Esophagus muscularis mucosa (tissue), 4 donors: ENCODE measurements at regions not wholly inside any gene's neighbourhood (a gene's known extent, or its start where the extent isn't known, plus 50 kb on each side); places are given as distances from the start of the nearest gene placed in this dataset.

Experiments used
- DNase-seq: peaks from one replicate; pipeline ENCODE4 v3.0.0-alpha.2; 2017; ENCODE audit errors: extremely low spot score
- H3K27ac ChIP-seq, 4 donors: fragments of 200-600 bp; sonication (generic); replicated peaks in 1 of 4; 1 replicate in 3 of 4; 2 replicates in 1 of 4; pipeline ENCODE4 v1.5.1; 2016 to 2019; ENCODE audit warnings: mild to moderate bottlenecking in 1 of 4
- H3K27me3 ChIP-seq, 4 donors: fragments of 200-600 bp; sonication (generic); one replicate each; pipeline versions ENCODE4 v1.5.1 to v1.6.0; 2016 to 2019
- H3K36me3 ChIP-seq, 4 donors: fragments of 200-600 bp; sonication (generic); one replicate each; pipeline ENCODE4 v1.5.1; 2016 to 2019
- H3K4me1 ChIP-seq, 4 donors: fragments of 200-600 bp; sonication (generic); one replicate each; pipeline ENCODE4 v1.5.1; 2016 to 2019
- H3K4me3 ChIP-seq, 4 donors: fragments of 200-600 bp; sonication (generic); 1 replicate in 2 of 4; 2 replicates in 2 of 4; pipeline ENCODE4 v1.5.1; 2016 to 2019; ENCODE audit warnings: mild to moderate bottlenecking in 4 of 4, moderate library complexity in 1 of 4
- H3K9me3 ChIP-seq, 4 donors: fragments of 200-600 bp; sonication (generic); 1 replicate in 3 of 4; 2 replicates in 1 of 4; pipeline ENCODE4 v1.5.1; 2016 to 2019
- EP300 ChIP-seq: sonication (generic); formaldehyde crosslinking; IDR thresholded peaks from one replicate; pipeline ENCODE4 v1.6.1; 2017; ENCODE audit warnings: antibody characterized with exemption
- POLR2A ChIP-seq: fragments of 450-650 bp; IDR thresholded peaks from one replicate; pipeline ENCODE4 v1.6.1; 2017; ENCODE audit warnings: antibody characterized with exemption, moderate library complexity, mild to moderate bottlenecking, low read depth
- POLR2AphosphoS5 ChIP-seq, 2 donors: sonication (generic); formaldehyde crosslinking; IDR thresholded peaks; one replicate each; pipeline ENCODE4 v1.6.1; 2017; ENCODE audit warnings: antibody characterized with exemption in 2 of 2
- WGBS: methylation state at CpG from one replicate; pipeline ENCODE4 v1.1.5; 2018; 5-methylcytosine and 5-hydroxymethylcytosine counted together
- intact Hi-C: fragments of 100-400 bp; cut with DNase I; formaldehyde crosslinking; loops from one replicate; pipeline ENCODE4 v1.15.1; 2023
- TF ChIP-seq, protein P1 (sequence below), 3 experiments: fragments of 200-600 bp in 2 of 3; fragments of 450-650 bp in 1 of 3; sonication (generic) in 2 of 3; IDR thresholded peaks; one replicate each; pipeline ENCODE4 v1.5.1; 2017 to 2019; ENCODE audit warnings: antibody characterized with exemption in 3 of 3, mild to moderate bottlenecking in 2 of 3, moderate library complexity in 1 of 3

DNA sequence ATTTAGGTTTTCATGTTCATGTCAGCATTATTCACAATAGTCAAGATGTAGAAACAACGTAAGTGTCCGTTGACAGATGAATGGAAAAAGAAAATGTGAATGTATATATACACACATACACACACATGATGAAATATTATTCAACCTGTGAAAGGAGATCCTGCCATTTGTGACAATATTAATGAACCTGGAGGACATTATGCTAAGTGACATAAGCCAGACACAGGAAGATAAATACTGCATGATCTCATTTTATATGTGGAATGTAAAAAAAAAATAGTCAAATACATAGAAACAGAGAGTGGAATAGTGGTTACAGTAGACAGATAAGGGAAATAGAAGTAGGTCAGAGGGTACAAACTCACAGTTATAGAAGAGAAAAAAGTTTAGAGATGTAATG, 651.1 kb upstream of the MKI67 start:
- WGBS, result 59% methylated on average over 2 of the region's 2 CpGs
- TF ChIP-seq POLR2A, result no peak
- TF ChIP-seq EP300, result no peak
- TF ChIP-seq, protein P1, sequence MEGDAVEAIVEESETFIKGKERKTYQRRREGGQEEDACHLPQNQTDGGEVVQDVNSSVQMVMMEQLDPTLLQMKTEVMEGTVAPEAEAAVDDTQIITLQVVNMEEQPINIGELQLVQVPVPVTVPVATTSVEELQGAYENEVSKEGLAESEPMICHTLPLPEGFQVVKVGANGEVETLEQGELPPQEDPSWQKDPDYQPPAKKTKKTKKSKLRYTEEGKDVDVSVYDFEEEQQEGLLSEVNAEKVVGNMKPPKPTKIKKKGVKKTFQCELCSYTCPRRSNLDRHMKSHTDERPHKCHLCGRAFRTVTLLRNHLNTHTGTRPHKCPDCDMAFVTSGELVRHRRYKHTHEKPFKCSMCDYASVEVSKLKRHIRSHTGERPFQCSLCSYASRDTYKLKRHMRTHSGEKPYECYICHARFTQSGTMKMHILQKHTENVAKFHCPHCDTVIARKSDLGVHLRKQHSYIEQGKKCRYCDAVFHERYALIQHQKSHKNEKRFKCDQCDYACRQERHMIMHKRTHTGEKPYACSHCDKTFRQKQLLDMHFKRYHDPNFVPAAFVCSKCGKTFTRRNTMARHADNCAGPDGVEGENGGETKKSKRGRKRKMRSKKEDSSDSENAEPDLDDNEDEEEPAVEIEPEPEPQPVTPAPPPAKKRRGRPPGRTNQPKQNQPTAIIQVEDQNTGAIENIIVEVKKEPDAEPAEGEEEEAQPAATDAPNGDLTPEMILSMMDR (IDR thresholded peaks at IDR 0.05), result no peak
- TF ChIP-seq POLR2AphosphoS5 (IDR thresholded peaks at IDR 0.05), result no peak
- Histone ChIP-seq H3K4me3 (no peak overlapping the region), H3K36me3 (no peaks in the 10 kb centered on the region), H3K9me3 (no peaks in the 10 kb centered on the region), H3K27me3 (no peaks in the 10 kb centered on the region), H3K4me1 (peaks cover 0 to 4% (median 2%) of the 10 kb centered on the region in 4 donors), H3K27ac (no peak overlapping the region)
- no peak for DNase-seq
- intact Hi-C loops, result no loop called here

DNA sequence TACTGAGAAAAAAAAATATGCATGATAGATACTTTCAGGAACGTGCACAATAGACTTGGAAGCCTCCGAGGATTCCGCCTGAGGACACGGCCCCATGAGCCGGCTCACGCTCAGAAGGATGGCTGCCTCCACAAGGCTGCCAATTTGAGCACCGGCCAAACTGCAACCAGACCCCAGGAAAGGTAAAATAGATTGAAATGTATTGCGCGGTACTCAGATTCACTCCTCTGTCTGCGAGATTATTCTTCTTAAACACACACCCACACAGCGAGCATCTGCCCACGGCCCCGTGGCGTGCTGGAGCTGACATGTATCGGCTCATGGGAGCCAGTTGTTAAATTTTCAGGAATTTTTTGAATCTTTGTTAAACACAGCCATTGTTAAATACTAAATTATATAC, 653.2 kb upstream of the MKI67 start:
- H3K36me3 ChIP-seq, result no peaks in the 10 kb centered on the region
- H3K4me3 ChIP-seq, result no peak overlapping the region
- H3K4me1 ChIP-seq, result peaks cover 0 to 4% (median 2%) of the 10 kb centered on the region in 4 donors
- WGBS, result 70% methylated on average over 15 of the region's 15 CpGs
- H3K9me3 ChIP-seq, result no peaks in the 10 kb centered on the region
- intact Hi-C loops, result no loop called here
- no peaks in the 10 kb centered on the region for H3K27me3 ChIP-seq
- no peak overlapping the region for H3K27ac ChIP-seq
- TF ChIP-seq EP300 (no peak), POLR2AphosphoS5 (IDR thresholded peaks at IDR 0.05) (no peak), POLR2A (no peak)
- TF ChIP-seq, protein P1 (IDR thresholded peaks at IDR 0.05), result no peak
- DNase-seq, result no peak

DNA sequence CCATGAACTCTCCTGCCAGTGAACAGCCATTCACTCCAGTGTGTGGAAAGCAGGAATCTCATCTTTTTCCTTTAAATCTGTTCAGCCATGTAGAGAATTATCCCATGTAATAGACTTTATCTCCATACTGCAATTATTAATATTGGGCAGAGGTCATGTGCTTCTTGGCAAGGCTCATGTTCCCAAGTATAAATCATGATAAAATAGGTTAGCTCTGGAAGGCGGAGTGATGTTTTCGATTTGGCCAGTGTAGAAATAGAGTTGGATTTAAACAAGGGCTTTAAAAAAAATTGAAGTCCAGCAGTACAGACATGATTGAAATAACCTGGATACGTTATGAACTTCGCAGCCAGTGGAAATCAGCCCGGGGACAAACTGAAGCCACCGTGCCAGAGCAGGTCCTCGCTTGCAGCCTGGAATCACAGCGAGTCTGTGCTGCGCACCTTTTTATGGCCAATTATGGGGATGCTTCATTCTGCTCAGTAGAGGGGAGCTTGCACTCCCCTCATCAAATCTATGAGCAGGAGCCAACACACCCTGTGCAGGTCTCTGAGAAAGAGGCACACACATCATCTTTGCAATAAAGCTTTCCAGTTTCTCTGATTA, 654.0 kb upstream of the MKI67 start:
- Histone ChIP-seq H3K27me3 (no peaks in the 10 kb centered on the region), H3K4me3 (no peak overlapping the region), H3K27ac (no peak overlapping the region), H3K36me3 (no peaks in the 10 kb centered on the region), H3K4me1 (peaks cover 0 to 4% (median 2%) of the 10 kb centered on the region in 4 donors), H3K9me3 (no peaks in the 10 kb centered on the region)
- TF ChIP-seq, protein P1 (IDR thresholded peaks at IDR 0.05), result no peak
- no peak for TF ChIP-seq POLR2A
- TF ChIP-seq EP300, result no peak
- TF ChIP-seq POLR2AphosphoS5 (IDR thresholded peaks at IDR 0.05), result no peak
- 55% methylated on average over 9 of the region's 9 CpGs for WGBS
- no peak for DNase-seq
- intact Hi-C loops, result no loop called here

DNA sequence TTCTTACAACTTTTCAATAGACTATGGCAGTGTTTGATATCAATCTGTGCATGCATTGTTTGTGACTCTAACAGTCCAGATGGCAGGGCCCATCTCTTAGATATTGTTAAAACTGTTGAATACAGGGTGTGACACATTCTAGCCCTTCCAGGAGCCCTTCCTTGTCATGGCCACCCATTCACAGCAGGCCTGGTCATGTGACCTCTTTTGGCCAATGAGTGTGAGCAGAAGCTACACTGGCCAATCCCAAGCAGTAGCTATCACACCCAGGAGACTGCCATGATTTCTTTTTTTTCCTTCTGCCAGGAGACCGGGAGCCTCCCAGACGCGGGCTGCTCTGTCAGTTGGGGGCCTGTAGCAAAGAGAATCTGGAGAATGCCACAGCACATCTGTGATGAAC, 655.4 kb upstream of the MKI67 start:
- intact Hi-C loops, result no loop called here
- TF ChIP-seq EP300, result no peak
- TF ChIP-seq POLR2A, result no peak
- TF ChIP-seq, protein P1 (IDR thresholded peaks at IDR 0.05), result no peak
- no peak for TF ChIP-seq POLR2AphosphoS5 (IDR thresholded peaks at IDR 0.05)
- Histone ChIP-seq H3K27ac (no peak overlapping the region), H3K4me3 (no peak overlapping the region), H3K27me3 (no peaks in the 10 kb centered on the region), H3K4me1 (peaks cover 0 to 4% (median 2%) of the 10 kb centered on the region in 4 donors), H3K9me3 (no peaks in the 10 kb centered on the region), H3K36me3 (no peaks in the 10 kb centered on the region)
- 75% methylated on average over 3 of the region's 3 CpGs for WGBS
- DNase-seq, result peak; percentile 64

DNA sequence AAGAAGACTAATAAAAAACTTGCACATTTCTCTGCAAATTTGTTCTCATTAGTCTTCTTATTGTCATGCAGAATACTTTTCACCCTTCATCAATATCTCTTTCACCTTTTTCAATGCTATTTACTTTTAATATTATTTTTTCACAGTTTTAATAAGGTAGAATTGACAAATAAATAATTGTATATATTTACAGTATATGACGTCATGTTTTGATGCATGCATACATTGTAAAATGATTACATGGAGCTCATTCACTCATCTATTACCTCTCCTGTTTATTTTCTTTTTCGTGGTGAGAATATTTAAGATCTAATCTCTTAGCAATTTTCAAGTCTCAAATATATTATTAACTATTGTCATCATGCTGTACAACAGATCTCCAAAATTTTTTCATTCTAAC, 658.2 kb upstream of the MKI67 start:
- Histone ChIP-seq H3K9me3 (no peaks in the 10 kb centered on the region), H3K36me3 (no peaks in the 10 kb centered on the region)
- intact Hi-C loops, result no loop called here

More for the DNA sequence above, 658.2 kb upstream of the MKI67 start:
- Histone ChIP-seq H3K4me3 (no peak overlapping the region), H3K27me3 (peaks cover 0 to 5% (median 0%) of the 10 kb centered on the region in 4 donors), H3K4me1 (peaks cover 0 to 3% (median 1%) of the 10 kb centered on the region in 4 donors), H3K27ac (no peak overlapping the region)
- TF ChIP-seq POLR2A (no peak), POLR2AphosphoS5 (IDR thresholded peaks at IDR 0.05) (no peak), EP300 (no peak)
- TF ChIP-seq, protein P1 (IDR thresholded peaks at IDR 0.05), result no peak
- no peak for DNase-seq
- WGBS, result 80% methylated on average over 2 of the region's 2 CpGs
